T-helper 9 cell (primary cell): ENCODE measurements at regions not wholly inside any gene's neighbourhood (a gene's known extent, or its start where the extent isn't known, plus 50 kb on each side); places are given as distances from the start of the nearest gene placed in this dataset.
"Not testable (repeated sequence)": the region's sequence is repeated elsewhere in the genome, so short reads cannot be mapped to it uniquely, and the experiment has no call there.

Source experiments
- DNase-seq: peaks from one replicate; pipeline ENCODE4 v3.0.0-alpha.2; 2020

DNA sequence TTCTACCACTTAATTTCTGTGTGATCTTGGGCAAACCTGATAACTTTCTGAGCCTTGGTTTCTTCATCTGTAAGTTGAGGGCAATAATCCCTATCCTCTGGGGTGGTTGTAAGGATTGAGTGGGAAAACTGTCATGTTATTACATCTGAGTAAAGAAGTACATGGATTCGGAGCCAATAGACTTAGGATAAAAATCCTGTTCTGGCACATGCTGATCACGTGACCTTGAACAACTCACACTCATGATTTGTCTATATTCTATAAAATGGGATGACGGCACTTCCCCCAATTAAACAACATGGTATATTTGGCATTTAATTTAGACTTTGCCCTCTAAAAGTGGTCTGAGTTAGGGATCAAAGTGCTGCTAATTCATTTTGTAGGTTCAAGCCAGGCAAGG lies 315.5 kb downstream of the PLPP3 start:
- DNase-seq, result no peak

DNA sequence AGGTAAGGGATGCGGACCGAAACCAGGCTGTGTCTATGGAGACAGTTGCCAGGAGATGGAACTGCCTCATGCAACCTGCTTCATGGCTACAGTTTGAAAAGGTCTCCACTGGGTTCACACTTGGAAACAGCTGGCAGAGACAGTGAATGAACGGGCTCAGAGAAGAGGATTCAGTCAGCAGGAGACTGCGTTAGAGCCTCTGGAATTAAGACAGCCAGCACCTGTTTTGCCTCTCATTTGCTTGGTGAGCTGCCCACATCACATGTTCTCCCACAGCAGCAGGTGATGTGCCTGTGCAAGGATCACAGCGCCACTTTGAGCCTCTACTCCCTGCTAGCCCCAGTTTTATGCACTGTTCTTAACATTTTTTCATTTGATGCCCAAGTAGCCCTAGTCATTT lies 321.0 kb downstream of the PLPP3 start:
- no peak for DNase-seq

DNA sequence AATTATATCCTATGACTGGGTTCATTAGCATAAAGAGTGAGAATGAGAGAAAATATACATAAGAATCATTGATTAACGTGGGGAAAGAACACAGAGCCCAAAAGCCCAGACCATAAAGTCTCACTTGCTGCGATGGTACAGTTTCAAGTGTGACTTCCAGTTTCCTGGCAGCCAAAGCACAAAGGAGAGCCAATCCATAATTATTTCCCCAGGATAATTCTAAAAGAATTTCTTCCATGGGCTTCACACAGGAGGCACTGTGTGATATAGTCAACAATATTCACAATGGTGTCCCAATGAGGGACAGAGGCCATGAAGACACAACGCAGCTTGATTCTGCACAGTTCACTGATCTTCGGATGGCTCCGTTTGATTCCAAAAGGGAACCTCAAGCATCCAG lies 321.6 kb downstream of the PLPP3 start:
- no peak for DNase-seq

DNA sequence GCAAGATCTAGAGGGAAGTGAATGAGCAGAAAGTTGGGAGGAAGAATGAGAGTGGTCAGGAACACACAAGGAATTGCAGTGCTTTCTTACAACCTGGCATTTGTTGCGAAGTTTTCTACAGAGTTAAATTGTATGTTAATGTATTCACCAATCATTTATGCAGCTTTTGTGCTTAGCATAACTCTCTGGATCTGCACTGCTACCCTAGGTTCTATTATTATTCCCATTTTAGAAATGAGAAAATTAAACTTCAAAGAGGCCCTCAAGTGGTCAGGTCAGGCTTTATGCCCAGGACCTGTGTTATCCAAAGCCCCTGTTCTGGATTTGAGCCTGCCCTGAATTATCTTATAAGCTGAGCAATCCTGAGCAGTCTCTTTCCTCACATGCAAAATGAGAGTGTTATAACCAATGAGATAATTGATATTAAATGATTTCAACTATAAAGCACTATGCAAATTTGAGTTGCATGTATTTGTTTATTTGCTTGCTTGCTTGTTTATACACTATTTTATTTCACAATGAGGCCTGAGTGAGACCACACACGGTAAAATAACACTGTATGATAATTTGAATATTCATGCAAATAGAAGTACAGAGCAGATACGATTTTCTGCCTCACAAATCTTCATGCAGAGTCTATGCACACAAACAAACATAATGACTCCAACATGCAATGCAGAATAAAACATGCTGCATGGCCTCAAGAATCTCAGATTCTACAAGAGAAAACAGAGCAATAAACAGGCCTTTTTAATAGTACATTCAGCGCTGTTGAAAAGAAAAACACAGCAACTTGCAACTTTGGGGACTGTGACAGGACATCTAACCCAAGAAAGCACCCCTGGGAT lies 323.0 kb downstream of the PLPP3 start:
- no peak for DNase-seq

- no peak for DNase-seq
These were observed 323.7 kb downstream of the PLPP3 start for GRCh38 chr1:56255516-56256152.

DNA sequence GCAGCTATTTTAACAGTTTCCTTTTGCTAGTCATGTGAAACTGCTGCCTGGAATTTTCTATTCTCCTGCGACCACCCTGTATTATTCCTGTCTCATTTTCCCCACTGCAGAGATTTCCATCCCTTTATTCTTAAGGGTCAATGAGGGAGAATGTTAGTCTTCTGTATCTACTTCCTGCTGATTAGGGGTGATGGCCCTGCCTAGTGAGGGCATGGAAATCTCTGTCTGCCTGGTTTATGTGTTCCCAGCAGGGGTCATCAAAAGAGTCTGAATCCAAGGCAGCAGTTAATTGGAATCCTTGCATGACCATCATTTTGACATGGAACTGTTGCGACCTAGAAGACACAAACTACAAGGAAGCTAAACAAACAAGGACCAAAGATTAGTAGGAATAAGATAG lies 325.2 kb downstream of the PLPP3 start:
- DNase-seq, result no peak

DNA sequence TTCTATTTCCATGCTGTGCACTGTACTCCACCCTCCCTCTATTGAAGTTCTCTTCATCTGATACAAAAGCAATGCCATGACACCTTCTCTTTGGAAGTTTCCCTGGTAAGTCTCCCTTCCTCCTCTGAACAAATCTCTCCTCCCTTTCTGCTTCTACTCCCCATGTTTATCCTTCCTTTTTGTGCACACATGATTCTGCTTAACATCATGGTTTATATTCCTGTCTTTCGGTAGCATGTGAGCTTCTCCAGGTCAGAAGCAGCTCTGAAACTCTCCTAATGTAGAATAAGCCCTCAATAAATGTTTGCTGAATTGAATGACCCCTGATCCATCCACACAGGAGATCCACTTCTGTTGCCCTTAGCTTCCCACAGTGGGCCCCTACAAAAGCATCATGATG lies 328.6 kb downstream of the PLPP3 start:
- DNase-seq, result no peak

- no peak for DNase-seq
These were observed 330.1 kb downstream of the PLPP3 start for GRCh38 chr1:56249234-56249633.

- no peak for DNase-seq
These were observed 331.2 kb downstream of the PLPP3 start for GRCh38 chr1:56248138-56248537.

DNA sequence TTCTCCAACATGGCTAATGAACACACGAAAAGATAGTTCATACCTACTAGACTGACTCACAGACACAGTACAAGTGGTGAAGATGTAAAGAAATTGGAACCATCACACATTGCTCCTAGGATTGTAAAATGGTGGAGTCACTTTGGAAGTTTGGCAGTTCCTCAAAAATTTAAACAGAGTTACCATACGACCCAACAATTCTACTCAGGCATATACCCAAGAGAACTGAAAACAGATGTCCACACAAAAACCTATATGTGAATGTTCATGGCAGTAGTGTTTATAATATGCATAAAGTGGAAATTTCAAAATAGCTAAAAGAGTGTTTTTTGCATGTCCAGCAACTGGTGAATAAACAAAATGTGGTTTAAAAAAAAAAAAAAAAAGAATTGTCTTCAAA lies 332.6 kb downstream of the PLPP3 start:
- DNase-seq, result not testable (repeated sequence)

- DNase-seq, result no peak
These were observed 339.0 kb downstream of the PLPP3 start for GRCh38 chr1:56240400-56240799.

GRCh38 chr1:56237491-56238064 lies 341.8 kb downstream of the PLPP3 start:
- DNase-seq, result no peak

GRCh38 chr1:56236688-56237087 lies 342.7 kb downstream of the PLPP3 start:
- no peak for DNase-seq

DNA sequence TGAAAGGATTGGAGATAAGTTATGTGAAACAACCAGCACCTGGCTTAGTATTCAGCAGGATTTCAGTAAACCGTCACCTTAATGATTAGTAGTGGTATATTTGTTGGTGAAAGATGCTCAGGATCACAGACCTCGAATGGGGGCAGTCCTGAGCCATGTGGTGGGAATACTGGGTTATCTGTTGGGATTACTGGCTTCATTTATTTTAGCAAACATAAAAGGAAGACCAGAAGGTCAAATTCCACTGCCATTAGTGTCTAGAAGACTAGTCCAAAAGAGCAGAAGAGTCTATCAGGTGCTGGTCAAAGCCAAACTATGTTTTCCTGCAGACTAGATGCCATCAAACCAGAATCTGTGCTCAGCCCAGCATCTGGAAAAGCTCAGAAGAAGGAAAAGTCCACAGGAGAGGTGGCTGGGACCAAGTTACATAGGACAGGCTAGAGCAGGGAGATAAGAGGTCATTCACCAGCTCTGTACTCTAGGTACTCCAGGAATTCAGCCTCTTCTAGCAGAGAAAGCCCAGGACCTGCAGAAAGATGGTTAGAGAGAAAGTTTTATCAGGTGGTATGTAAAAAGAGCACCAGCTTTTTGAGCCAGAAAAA lies 343.4 kb downstream of the PLPP3 start:
- DNase-seq, result no peak

DNA sequence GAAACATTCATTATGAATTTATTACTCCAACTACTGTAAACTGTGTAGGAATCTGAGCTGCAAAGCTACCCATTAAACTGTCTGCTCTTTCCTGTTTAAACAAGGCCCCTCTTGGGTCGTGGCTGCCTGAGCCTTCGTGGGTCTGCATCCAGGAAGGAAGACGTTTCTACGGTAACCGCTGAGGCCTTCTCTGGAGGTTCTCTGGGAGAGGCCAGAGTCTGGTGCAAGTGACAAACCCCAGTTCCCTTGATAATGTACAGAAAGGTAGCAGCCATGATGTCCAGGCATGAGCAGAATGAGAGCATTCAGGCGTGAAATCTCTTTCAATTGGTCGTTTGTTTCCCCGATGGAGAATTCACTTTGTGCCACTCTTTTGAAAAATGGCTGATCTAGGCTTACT lies 350.2 kb downstream of the PLPP3 start:
- no peak for DNase-seq

GRCh38 chr1:56227886-56228285 lies 351.5 kb downstream of the PLPP3 start:
- DNase-seq, result no peak

GRCh38 chr1:56227401-56227800 lies 352.0 kb downstream of the PLPP3 start:
- DNase-seq, result no peak

DNA sequence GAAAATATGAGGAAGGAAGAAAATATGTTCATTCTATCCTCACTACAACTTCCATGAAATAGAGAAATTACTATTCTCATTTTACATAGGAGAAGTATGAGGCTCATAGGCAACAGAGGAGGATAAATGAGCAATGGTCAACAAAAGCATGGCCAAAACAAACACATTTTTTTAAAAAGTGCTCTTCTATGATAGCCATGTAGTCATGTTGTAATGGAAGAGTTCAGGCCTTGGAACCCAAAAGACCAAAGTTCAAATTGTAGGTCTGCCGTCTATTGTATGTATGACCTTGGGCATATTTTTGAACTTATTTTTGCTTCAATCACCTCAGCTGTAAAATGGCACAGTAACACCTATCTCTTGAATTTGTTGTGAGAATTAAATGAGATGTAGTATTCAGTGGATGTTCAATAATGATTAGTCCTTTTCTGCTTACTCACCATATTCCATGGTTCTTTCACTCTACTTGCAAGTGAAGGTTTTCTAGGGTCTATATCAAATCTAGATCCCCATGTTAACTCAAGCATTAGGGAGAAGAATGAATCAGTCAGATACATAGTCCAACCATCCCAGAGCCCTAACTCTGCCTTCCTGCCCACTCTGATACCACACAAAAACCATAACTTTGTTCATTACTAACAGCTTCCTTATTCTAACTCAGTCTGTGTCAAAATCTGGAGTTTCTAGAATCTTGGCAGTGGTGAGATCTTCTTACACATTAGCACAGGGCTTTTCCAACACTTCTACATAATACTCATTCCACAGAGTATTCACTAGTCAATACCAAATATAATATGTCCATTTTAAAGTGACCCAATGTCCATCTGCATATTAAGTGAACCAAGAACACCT lies 353.2 kb downstream of the PLPP3 start:
- DNase-seq, result no peak

DNA sequence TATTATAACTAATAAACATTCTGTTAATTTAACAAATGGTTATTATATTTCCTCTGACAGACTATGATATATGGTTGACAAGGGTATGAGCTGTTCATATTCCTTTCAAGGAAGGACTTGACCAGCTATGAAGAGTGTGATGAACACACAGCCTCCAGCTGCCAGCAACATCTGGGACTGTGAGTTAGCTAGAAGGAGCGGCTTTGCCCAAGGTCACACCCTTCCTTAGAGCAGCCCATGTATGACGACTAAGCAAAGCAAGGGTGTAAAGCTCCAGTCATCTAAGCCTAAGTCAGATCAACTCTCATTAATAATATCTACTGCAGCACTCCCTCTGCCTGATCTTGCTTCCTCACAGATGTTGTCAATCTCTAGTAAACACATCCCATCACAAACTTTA lies 355.4 kb downstream of the PLPP3 start:
- DNase-seq, result no peak

DNA sequence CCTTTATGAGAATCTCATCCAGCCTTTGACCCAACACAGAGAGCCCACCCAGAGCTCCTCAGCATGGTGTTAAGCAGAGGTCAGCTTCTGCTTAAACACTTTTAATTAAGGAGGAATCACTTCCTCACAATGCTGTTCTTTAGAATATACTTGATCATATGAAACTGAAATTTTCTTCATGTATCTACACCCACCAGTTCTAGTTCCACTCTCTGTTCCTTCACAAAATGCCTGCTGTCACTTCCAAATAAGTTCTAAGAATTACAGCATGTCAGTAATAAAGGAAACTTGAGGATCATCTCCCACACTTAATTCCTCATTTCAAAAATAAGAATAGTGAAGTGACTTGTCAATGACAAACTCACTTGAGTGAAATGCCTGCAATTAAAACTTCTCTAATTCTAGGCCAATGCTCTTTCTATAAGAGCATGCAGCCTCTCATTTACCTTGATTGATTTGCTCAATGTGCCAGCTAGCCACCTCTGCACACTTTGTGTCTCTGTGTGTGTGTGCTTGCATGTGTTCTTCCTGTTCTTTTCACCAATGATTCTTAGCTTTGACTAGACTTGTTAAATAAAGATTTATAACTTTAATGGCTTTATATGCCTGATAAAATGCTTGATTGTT lies 356.3 kb downstream of the PLPP3 start:
- no peak for DNase-seq

DNA sequence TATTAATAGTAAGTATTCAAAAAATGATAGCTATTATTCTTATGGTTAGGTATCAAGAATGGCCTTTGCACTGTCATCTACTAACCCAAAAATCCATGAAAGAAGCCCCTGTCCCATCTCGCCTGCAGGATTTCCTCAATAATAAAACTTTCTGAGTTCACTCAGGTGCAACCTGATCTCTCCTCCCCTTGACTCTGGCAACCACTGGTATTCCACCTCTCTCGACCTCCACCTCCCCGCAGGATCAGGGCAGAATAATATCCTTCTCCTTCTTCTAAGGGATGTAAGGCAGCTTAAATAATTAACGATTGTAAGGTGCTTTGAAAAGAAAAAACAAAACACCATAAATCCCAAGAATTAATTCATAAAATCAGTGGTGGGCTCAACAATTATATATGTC lies 359.3 kb downstream of the PLPP3 start:
- DNase-seq, result no peak

GRCh38 chr1:56218023-56218422 lies 361.3 kb downstream of the PLPP3 start:
- DNase-seq, result no peak
